ENCODE measurements at regions not wholly inside any gene's neighbourhood (a gene's known extent, or its start where the extent isn't known, plus 50 kb on each side); places are given as distances from the start of the nearest gene placed in this dataset.

DNA sequence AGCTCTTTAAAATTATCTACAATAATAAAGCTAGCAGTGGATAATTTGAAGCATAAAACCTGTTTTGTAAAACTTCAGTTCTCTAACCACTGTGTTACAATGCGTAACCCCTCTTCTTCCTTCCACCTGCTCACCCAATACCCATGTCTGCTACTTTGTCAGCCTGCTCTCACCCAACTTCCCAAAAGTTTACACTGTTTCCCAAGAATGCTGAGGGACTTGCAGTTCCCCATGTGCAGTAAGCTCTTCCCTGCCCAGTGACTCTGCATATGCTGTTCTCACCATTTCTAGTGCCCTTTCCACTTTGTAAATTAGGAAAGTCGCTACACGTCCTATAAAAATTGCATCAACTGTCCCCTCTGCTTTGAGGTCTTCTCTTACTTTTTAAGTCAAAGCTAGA lies 315.9 kb upstream of the SEMA6D start:
- RAD21 ChIA-PET (ENCODE audit: unreplicated experiment): no interaction called here
- Histone ChIP-seq H3K27me3 (replicated peaks in 1 of 2; ENCODE audit: control insufficient read depth in 2 of 2, insufficient read depth in 2 of 2, low read length in 1 of 2) (no peaks in the 10 kb centered on the region), H4K20me1 (ENCODE audit: control insufficient read depth, insufficient read depth) (no peaks in the 10 kb centered on the region), H3K4me1 (ENCODE audit: control insufficient read depth, insufficient read depth, low read length) (no peaks in the 10 kb centered on the region), H3K4me3 (no peak overlapping the region), H3K79me2 (ENCODE audit: control insufficient read depth, insufficient read depth, low read length) (no peaks in the 10 kb centered on the region), H3K4me2 (ENCODE audit: control insufficient read depth, insufficient read depth) (no peak overlapping the region), H3K9me3 (replicated peaks; ENCODE audit: control insufficient read depth, insufficient read depth, low read length) (no peaks in the 10 kb centered on the region), H3K27ac (ENCODE audit: control insufficient read depth, insufficient read depth) (no peak overlapping the region), H2AFZ (ENCODE audit: control insufficient read depth, low read depth, low read length) (no peak overlapping the region), H3K36me3 (ENCODE audit: control insufficient read depth in 2 of 2, insufficient read depth in 2 of 2, low read length in 1 of 2) (no peaks in the 10 kb centered on the region), H3K9ac (ENCODE audit: control insufficient read depth, insufficient read depth, low read length) (no peak overlapping the region)
- TF ChIP-seq SIN3A (IDR thresholded peaks at IDR 0.05; ENCODE audit: low read depth, low read length) (no peak), SUPT20H (IDR thresholded peaks at IDR 0.05; ENCODE audit: borderline replicate concordance, control insufficient read depth, low read depth, low read length) (no peak), SMARCA5 (IDR thresholded peaks at IDR 0.05) (no peak)
- SMC1A ChIA-PET (ENCODE audit: uncharacterized antibody, unreplicated experiment): interaction anchor here (1.7 kb wide), 1 partner anchor 11 kb away, joined by 5 read pairs; no protein-coding TSS in a partner anchor
- in situ Hi-C loops (cut with MboI): no loop called here
- no peak for DNase-seq (ENCODE audit: low read depth, low spot score)
- ATAC-seq: no peak
- POLR2A ChIA-PET: no interaction called here
- WGBS (ENCODE audit: insufficient coverage, insufficient replicate concordance, low lambda C conversion rate, missing lambda C conversion rate): 31% methylated on average over 3 of the region's 3 CpGs
- no TSS peak for BruUV-seq (replicated peaks)
- CTCF ChIA-PET: no interaction called here
- intact Hi-C loops (cut with micrococcal nuclease; ENCODE audit: unreplicated experiment): no loop called here
- FAIRE-seq: no peak

DNA sequence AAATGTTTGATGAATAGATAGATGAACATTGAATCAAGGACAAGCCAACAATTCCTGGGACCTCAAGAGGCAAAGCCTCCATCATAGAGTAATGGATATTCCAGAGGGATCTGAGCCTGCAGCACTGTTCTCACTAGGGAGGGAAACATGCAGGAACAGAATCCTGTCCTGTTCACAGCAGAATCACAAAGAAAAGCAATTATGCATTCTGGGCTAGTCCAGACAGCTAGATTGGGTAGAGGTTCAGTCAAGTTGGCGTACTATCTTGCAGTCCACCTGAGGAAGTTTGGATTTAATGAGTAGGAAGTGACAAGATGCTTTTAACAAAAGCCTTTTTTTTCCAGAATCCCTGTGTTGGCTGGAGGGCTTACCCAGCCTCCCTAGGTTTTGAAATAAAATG lies 314.5 kb upstream of the SEMA6D start:
- no peak overlapping the region for H3K27ac ChIP-seq (ENCODE audit: control insufficient read depth, insufficient read depth)
- RAD21 ChIA-PET (ENCODE audit: unreplicated experiment): no interaction called here
- DNase-seq (ENCODE audit: low read depth, low spot score): no peak
- FAIRE-seq: no peak
- in situ Hi-C loops (cut with MboI) (no loop called here), intact Hi-C loops (cut with micrococcal nuclease; ENCODE audit: unreplicated experiment) (no loop called here)
- SMC1A ChIA-PET (ENCODE audit: uncharacterized antibody, unreplicated experiment): no interaction called here
- H2AFZ ChIP-seq (ENCODE audit: control insufficient read depth, low read depth, low read length): no peak overlapping the region
- H3K9me3 ChIP-seq (replicated peaks; ENCODE audit: control insufficient read depth, insufficient read depth, low read length): no peaks in the 10 kb centered on the region
- POLR2A ChIA-PET: no interaction called here
- H3K36me3 ChIP-seq (ENCODE audit: control insufficient read depth in 2 of 2, insufficient read depth in 2 of 2, low read length in 1 of 2): no peaks in the 10 kb centered on the region
- 16% methylated on average over 1 of the region's 1 CpG for WGBS (ENCODE audit: insufficient coverage, insufficient replicate concordance, low lambda C conversion rate, missing lambda C conversion rate)
- CTCF ChIA-PET: no interaction called here
- H3K4me1 ChIP-seq (ENCODE audit: control insufficient read depth, insufficient read depth, low read length): no peaks in the 10 kb centered on the region
- no peak for ATAC-seq
- no TSS peak for BruUV-seq (replicated peaks)
- H3K79me2 ChIP-seq (ENCODE audit: control insufficient read depth, insufficient read depth, low read length): no peaks in the 10 kb centered on the region
- no peak overlapping the region for H3K9ac ChIP-seq (ENCODE audit: control insufficient read depth, insufficient read depth, low read length)
- H4K20me1 ChIP-seq (ENCODE audit: control insufficient read depth, insufficient read depth): no peaks in the 10 kb centered on the region
- no peak overlapping the region for H3K4me2 ChIP-seq (ENCODE audit: control insufficient read depth, insufficient read depth)
- H3K27me3 ChIP-seq (replicated peaks in 1 of 2; ENCODE audit: control insufficient read depth in 2 of 2, insufficient read depth in 2 of 2, low read length in 1 of 2): no peaks in the 10 kb centered on the region
- H3K4me3 ChIP-seq: no peak overlapping the region
- TF ChIP-seq, protein P1, sequence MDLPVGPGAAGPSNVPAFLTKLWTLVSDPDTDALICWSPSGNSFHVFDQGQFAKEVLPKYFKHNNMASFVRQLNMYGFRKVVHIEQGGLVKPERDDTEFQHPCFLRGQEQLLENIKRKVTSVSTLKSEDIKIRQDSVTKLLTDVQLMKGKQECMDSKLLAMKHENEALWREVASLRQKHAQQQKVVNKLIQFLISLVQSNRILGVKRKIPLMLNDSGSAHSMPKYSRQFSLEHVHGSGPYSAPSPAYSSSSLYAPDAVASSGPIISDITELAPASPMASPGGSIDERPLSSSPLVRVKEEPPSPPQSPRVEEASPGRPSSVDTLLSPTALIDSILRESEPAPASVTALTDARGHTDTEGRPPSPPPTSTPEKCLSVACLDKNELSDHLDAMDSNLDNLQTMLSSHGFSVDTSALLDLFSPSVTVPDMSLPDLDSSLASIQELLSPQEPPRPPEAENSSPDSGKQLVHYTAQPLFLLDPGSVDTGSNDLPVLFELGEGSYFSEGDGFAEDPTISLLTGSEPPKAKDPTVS (IDR thresholded peaks at IDR 0.05; ENCODE audit: low read depth, low read length): no peak
- TF ChIP-seq TCF12 (IDR thresholded peaks at IDR 0.05; ENCODE audit: low read depth, low read length) (no peak), NFIC (IDR thresholded peaks at IDR 0.05; ENCODE audit: low read depth, low read length) (no peak), SUPT20H (IDR thresholded peaks at IDR 0.05; ENCODE audit: borderline replicate concordance, control insufficient read depth, low read depth, low read length) (no peak), CHD1 (IDR thresholded peaks at IDR 0.05; ENCODE audit: low read depth, low read length) (no peak), RCOR1 (conservative IDR thresholded peaks at IDR 0.05; ENCODE audit: low read depth, low read length) (no peak), SP1 (IDR thresholded peaks at IDR 0.05; ENCODE audit: low read depth, low read length) (no peak), CBFB (IDR thresholded peaks at IDR 0.05; ENCODE audit: low read depth) (no peak), ZSCAN29 (IDR thresholded peaks at IDR 0.05) (no peak)
- TF ChIP-seq, protein P2, sequence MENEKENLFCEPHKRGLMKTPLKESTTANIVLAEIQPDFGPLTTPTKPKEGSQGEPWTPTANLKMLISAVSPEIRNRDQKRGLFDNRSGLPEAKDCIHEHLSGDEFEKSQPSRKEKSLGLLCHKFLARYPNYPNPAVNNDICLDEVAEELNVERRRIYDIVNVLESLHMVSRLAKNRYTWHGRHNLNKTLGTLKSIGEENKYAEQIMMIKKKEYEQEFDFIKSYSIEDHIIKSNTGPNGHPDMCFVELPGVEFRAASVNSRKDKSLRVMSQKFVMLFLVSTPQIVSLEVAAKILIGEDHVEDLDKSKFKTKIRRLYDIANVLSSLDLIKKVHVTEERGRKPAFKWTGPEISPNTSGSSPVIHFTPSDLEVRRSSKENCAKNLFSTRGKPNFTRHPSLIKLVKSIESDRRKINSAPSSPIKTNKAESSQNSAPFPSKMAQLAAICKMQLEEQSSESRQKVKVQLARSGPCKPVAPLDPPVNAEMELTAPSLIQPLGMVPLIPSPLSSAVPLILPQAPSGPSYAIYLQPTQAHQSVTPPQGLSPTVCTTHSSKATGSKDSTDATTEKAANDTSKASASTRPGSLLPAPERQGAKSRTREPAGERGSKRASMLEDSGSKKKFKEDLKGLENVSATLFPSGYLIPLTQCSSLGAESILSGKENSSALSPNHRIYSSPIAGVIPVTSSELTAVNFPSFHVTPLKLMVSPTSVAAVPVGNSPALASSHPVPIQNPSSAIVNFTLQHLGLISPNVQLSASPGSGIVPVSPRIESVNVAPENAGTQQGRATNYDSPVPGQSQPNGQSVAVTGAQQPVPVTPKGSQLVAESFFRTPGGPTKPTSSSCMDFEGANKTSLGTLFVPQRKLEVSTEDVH (IDR thresholded peaks at IDR 0.05; ENCODE audit: low read depth, partially characterized antibody): no peak
- TF ChIP-seq, protein P3, sequence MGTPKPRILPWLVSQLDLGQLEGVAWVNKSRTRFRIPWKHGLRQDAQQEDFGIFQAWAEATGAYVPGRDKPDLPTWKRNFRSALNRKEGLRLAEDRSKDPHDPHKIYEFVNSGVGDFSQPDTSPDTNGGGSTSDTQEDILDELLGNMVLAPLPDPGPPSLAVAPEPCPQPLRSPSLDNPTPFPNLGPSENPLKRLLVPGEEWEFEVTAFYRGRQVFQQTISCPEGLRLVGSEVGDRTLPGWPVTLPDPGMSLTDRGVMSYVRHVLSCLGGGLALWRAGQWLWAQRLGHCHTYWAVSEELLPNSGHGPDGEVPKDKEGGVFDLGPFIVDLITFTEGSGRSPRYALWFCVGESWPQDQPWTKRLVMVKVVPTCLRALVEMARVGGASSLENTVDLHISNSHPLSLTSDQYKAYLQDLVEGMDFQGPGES (IDR thresholded peaks at IDR 0.05): no peak

Data from GM12878 (cell line).